NCI-H2227 (cell line): ENCODE measurements at regions not wholly inside any gene's neighbourhood (a gene's known extent, or its start where the extent isn't known, plus 50 kb on each side); places are given as distances from the start of the nearest gene placed in this dataset.

ENCODE experiments used
- DNase-seq: peaks from one replicate; lab custom pipeline; 2025; ENCODE audit not compliant: unreplicated experiment; lab: John Stamatoyannopoulos, UW

DNA sequence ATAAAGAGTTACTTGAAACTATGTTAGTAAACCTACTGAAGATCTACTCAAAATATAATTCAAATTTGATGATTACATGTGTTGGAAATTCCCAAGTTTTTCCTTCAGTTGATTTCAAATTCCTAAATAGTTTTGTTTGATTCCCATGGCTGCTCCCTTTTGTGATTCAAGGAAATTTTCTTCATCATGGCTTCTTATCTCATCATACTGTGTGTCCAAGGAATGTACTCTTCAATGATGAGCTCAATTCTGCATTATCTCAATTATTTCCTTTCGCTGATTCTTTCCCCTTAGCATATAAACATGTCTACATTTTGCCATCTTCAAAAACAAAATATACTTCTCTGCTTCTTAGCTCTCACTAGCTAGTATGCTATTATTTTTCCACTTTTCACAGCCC, 460.4 kb upstream of the NAALADL2 start:
- no peak for DNase-seq

DNA sequence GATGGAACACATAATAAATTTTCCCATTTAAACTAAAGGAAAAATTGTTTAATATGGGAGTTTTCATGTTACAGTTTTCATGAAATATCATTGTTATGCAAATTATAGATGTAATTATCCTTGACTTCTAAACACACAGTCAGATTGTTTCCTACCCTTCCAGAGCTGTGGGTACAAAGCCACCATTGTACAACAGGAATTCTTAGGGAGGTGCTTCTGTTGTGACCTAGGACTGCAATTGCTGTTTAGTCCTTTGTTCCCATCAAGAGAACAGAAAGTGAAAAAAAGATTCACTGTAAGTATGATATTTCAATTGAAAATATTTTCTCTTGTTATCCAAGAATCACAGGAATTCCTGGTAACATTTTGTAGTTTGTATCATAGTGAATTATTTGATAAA, 455.3 kb upstream of the NAALADL2 start:
- no peak for DNase-seq

DNA sequence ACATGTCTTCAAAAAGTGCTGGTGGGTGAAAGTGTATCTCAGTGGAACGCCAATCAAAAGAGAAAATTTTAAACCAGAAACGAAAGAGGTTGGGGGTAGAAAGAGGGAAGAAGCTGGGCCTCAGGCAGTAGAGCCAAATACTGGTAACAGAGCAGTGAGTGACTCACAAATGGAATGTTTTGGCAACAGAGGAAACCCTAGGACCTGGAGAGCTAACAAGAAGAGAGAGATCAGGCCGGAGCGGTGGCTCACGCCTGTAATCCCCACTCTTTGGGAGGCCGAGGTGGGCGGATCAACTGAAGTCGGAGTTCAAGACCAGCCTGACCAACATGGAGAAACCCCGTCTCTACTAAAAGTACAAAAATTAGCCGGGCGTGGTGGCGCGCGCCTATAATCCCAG, 450.8 kb upstream of the NAALADL2 start:
- no peak for DNase-seq

DNA sequence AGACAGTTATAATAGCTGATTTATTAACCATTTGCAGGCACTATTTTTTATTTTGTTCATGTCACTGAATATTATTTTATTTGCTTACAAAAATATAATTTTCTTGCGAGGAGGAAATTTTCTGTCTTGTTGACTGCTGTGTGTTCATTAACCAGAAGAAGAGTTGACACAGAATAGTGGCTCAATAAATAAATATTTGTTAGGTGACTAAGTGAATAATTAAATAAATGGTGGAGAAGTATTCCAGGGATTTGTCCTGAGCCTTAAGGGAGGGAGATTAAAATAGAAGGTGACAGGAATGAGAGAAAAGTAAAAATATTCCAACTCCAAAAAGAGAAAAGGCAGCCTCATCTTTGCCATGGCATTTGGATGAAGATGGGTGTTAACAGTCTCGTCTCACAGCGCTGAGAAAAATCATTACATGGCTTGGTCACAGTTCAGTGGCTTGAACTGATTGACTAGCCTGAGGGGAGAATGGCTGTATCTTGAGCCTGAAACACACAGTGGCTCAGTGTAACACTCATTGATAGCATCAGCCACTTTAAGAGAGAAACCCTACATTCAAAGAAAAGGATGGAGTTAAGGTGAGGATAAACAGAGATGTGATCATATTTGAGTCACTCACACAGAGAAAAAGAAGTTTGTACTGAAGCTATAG, 449.9 kb upstream of the NAALADL2 start:
- no peak for DNase-seq

DNA sequence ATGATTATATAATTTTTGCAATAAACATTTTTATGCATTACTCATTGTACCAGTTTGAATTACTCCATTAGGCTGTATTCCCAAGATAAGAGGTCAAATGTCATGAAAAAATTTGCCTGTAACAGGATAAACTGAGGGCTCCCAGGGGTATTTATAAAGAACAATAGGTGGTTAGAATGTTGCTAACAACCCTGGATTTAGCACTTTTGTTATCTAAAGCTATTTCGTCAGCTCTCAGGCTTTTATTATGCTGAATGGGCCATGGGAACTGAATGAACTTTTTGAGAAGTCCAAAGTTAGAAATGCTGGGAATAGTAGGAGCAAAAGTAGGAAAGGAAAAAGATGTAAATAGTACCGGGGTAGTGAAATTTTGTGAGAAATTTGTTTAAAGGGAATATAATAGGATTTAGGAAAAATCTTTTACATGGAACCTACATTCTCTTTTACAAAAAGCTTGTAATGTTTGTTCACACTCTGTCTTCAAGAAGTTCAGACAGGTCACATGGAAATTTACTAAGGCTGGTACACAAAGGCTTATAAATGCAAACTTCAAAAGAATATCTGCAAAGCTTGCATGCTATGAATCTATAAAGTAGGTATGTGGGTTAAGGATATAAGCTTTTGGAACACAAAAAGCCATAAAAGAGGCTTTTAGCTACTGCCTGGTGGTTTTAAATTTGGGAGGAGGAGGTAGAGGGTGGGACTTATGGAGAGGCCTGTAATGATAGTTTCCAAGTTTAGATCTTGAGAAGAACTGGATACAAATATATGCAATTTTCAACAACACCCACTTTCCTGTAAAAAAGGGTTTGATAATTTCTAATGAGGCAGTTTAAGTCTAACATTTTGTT, 445.8 kb upstream of the NAALADL2 start:
- no peak for DNase-seq

DNA sequence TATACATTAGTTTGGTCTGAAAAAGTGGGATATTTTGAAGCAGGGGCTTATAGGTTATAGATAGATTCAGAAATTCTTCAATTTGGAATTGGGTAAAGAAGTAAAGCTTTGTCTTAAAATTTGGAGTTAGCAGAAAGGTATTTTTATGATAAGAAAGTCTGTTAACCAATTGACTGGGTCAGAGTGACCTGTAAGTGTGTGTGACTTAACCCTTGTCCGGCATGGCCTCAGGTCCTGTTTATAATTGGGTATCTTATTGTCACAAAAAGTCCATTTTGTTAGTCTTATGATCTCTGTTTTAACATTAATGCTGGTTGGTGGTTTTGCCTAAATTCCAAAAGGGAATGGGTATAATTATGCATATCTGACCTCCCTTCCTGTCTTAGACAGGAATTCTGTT, 444.2 kb upstream of the NAALADL2 start:
- DNase-seq: no peak

DNA sequence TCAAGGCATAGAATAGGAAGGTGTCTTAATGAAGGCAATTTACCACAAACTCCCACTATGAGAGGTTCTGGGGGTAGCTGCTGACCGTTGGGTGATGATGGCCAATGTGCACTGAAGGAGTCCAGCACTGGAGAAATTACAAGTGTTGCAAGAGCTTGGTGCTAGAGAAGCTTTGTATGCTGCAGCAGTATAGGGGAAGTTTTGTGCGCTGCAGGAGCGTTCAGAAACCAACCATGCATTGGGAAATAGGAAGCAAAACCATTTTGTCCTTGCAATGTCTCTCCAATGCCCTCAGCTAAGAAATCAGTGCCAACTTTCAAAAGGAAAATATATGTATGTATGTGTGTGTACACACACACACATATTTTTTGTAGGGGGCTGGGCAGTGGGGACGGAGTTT, 441.6 kb upstream of the NAALADL2 start:
- no peak for DNase-seq

DNA sequence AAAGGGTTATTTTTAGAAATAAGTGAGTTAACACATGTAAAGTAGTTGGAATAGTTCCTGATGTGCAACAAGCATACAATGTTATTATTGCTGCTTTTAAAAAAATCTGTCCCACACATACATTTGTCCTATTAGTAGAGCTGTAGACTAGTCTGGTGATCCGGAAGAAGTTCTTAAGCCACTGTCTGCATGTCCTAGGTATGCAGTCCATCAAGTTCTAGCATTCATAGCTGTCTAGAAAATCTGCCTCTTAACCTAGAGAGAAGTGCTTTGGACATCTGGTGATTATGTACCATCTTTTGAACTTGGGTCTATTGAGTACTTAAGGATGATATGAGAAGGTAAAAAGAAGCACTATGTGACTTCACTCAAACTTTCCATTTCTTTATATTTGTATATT, 439.9 kb upstream of the NAALADL2 start:
- no peak for DNase-seq

DNA sequence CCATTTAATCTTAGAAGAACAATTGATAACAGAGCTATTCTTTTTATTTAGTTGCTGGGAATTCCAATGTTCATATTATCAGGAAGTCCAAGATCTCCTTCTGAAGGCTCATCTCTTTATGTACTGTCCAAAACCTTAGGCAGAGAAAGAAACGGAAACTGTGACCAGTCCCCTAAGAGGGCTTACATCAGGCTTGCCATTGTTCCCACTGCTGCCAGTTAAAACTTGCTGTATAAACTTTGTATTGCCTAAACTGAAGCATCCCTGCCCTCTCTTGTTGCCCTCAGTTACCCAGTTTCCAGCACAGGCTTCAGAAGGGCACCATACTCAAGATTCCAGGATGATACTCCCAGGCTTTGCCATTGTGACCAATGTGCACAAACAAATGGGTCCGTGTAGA, 435.2 kb upstream of the NAALADL2 start:
- no peak for DNase-seq

DNA sequence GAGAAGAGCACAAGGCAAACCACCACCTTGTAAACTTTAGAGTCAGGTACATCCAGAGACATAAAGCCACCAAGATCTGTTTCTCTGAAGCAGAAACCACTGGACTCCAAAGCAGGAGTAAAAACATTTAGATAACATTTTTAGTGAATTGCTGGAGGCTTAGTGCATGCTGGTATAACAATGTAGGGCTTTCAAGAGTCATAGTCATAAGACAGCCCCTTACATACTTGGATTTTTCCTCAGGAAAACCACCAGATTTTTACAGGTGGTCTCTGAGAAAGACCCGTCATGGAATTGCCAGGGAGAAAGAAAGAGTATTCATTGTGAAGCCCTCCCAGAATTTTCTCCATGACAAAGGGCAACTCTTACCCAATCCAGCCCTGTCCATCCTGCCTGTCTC, 434.5 kb upstream of the NAALADL2 start:
- no peak for DNase-seq

DNA sequence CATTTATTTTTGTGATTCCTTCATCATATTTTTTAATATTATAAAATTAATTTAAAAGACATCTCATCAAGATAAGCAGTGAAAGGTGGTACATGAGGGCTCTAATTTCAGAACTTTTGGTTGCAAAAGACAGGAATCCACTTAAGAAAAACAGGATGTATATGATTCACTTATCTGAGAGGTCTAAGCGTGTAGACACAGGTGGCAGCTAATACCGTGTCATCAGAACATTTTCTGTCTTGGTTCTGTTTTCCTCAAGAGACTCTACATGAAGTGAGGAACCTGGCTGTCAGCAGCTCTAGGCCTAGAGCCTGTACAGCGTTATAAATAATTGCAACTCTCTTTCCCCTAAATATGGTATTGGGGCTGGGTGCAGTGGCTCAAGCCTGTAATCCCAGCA, 433.7 kb upstream of the NAALADL2 start:
- no peak for DNase-seq

DNA sequence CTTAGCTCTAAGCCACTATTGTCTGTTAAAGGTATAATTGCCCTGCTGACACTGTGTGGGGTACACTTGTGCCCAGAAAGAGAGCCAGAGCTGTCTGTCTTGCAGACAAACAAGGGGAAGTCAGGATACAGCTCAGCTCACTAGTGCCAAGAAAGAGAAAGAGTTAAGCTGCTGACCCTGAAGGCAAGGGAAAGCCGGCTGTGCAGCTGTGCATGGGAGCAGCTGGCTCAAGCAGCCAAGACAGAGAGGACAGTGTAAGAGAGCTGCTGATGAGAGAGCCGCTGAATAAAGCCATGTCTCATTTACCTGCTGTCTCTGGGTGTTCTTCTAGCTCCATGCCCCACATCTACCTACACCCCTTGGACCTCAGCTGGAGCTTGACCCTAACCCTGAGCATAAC, 428.1 kb upstream of the NAALADL2 start:
- DNase-seq: no peak

DNA sequence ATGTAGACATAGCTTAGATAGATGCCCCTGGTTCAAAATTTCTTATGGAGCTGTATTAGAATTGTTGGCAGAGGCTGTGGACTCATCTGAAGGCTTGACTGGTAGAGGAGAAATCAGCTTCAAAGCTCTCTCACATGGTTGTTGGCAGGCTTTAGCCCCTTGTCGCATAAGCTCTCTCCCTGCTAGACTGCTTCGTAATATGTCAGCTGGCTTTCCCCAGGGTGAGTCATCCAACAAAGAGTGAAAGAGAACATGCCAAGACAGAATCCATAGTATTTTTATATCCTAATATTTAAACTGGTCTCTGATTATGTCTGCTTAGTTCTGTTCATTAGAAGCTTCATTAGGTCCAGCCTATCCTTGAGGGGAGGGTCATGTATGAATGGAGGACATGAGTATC, 427.4 kb upstream of the NAALADL2 start:
- no peak for DNase-seq

DNA sequence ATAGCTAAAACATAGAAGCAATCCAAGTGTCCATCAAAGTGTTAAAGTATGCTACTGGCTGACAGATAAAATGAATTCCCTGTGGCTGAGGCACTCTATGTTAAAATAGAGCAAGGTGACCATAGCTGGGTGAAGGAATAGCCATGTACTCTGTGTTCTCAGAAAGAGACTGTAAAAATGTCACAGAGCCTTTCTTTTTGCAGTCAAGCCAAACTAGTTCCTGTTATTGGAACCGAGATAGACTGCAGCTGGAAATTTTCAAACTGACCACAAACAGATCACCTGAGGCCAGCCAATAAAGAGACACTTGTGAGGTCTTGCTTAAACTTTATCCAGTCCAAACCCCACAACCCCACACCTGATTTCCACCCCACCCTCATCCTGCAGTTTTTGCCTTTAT, 422.8 kb upstream of the NAALADL2 start:
- DNase-seq: no peak

DNA sequence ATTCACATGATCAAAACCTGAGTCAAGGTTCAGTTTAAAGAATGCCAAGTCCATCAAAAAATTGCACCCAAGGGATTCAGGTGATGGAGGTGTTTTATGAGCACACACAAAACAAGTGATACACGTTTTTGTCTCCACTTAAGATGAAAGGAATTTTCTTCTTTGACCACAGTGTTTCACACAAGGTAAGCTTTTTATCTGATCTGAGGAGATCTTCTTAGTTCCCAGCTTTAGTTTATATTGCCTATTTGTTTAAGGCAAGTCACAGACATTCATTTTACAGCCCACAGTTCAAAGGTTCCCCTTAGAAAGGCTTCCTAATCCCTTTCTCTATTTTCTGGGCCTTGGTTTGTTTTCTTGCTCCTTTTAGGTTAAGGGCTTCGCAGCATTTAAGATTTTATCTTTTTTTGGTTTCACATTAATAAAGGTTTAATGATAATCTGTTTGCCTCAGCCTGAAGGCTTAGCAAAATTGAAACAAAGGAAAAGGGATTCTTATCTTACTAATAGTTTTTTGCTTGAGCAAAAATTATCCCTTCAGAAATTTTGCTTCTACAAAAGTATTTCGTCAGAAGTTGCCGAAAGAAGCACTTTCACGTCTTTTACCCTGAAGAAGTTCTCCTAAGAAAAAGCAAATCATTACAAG, 420.5 kb upstream of the NAALADL2 start:
- DNase-seq: no peak

DNA sequence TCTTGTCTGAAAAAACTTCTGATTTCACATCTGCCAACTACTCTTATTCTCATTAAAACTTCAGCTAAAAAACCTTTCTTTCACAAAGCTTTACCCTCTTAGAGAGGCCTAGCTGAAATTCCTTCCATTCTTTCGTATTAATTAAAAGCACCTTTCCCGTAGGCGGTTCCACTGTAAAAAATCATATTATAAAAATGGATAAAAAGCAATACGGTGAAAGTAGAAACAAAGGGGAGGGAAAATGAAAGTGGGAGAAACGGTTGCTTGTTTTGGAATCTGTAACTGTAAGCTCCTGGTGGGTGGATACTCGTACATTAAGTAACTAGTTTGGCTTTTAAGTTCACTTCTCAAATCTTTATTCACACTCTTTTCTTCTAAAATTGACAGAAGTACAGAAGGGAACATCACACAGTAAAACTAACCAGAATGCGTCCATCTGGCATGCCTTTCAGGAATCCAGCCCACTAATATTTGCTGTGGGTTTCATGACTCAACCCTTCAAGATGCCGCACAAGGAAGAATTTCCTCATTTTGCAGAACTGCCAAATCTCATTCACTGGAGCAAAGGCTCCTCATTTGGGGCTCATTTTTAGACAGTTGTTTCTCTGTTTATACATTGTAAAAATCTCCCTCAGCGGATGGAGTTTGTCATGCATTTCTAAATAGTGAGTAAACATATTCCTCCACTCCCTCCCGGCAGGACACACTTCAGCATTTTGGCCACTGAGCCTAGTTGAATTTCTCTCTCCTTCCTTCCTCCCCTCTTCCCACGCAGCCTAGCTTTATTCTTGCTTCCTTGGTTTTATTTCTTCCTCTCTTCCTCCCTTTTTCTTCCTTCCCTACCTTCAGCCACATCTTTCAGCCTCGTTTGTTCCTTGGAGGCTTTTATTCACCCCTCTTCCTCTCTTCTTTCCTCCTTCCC, 419.5 kb upstream of the NAALADL2 start:
- DNase-seq: peak; percentile 17

DNA sequence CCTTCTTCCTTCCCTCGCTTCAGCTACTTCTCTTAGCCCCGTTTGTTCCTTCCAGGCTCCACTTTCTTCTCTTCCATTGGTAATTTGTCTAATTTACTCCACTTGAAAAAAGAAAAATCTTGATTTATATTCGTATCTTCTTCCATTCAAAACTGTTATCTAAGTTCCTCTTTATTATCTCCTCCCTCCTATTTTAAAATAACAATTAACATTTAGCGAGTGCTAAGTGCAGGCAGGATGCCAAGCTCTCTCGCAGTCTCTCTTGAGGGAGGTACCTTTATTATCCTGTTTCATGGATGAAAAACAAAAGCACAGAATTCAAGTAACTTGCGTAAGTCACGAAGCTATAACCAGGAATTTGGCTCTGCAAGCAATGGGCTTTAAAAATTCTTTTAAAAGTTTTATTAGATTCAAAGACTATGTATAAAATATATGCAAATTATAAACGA, 418.9 kb upstream of the NAALADL2 start:
- peak; percentile 54 for DNase-seq

DNA sequence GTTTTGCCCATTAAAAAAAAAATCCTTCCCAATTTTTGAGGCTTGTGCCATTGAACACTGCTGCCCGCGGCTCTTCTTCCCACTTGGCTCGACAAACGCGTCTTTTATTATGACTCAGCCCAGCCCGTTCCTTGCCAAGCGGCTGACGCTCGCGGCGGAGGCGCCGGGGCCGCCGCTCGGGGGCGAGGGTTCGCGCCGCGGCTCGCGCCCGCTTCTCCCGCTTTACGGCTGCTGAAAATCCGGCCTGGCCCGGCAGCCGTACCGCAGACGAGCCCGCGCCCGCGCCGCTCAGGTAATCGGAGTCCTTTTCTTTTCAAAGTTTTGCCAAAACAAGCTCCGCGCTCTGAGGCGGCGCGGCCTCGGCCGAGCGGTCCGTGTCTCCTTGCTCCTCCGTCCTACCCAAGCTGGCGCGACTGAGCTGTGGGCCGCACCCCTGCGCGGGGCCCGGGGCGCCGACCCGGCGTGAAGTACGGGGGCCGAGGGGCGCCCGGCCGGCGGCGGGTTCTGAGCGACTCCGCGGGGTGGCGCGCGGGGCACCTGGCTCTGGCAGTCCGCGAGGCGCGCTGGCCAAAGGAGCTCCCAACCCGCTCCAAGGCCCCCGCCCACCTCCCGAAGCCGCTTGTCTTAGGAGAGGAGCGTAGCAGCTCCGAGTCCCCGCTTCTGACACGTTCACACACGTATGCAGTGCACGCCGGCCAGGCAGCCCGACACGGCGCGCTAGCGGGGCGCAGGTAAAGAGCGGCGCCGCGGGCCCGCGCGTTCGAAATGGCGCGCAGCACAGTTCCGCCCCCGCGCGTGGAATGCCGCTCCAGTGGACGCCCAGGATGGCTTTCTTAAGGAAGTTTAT, 418.2 kb upstream of the NAALADL2 start:
- peak; percentile 94 for DNase-seq

DNA sequence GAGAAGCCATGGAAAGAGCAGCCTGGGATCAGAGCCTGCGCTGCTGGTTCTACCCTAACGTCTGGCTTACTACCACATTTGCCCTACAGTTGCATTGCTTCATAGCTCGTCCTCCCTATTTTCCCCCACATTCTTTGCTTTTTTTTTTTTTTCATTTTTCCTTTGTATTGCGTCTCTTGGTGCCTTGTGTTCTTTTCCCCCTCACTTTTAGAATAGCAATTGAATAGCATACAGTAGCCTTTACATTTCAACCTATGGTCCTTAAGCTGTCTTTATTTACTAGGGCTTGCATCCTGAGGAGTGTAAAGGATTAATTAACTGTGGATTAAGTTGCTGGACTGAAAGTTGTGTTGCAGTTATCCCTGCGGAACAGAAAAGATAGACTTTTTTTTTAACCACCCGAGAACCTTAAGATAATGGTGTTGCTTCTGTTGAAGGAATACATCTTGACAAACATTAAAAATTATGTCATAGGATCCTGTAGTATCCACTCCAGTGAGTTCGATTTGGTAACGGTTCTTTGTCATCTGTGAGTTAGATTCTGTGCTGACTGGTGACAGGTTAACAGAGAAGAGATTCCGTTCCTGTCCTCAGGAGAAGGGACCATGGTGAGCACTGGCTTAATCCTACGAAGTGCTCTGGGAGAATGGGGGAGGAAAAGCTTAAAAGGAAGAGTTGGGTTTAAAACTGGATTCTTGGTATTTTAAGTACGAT, 417.4 kb upstream of the NAALADL2 start:
- peak; percentile 31 for DNase-seq

DNA sequence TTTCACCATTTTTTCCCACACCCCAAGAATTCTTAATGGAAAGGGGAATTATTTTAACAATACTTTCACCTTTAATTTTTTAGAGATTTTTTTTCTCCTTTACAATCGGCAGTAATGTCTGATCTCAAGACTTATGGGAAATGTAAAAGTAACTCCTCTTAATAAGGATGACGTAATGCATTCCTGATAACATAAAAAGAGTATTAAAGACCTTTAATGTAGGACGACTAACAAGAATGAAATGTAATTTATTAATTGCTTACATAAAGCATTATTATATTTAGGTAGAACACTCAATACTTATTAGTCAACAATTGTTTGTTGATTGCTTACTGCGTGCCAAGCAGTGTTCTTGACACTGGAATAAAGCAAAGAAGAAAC, 416.8 kb upstream of the NAALADL2 start:
- DNase-seq: no peak
